ENCODE measurements at regions not wholly inside any gene's neighbourhood (a gene's known extent, or its start where the extent isn't known, plus 50 kb on each side); places are given as distances from the start of the nearest gene placed in this dataset.

- no peaks in the 10 kb centered on the region for H3K9me3 ChIP-seq
- no peaks in the 10 kb centered on the region for H3K27me3 ChIP-seq
- no peak for DNase-seq
- H3K4me1 ChIP-seq: no peaks in the 10 kb centered on the region
- no peak overlapping the region for H3K4me3 ChIP-seq
- H3K27ac ChIP-seq: no peak overlapping the region
- TF ChIP-seq, protein P1, sequence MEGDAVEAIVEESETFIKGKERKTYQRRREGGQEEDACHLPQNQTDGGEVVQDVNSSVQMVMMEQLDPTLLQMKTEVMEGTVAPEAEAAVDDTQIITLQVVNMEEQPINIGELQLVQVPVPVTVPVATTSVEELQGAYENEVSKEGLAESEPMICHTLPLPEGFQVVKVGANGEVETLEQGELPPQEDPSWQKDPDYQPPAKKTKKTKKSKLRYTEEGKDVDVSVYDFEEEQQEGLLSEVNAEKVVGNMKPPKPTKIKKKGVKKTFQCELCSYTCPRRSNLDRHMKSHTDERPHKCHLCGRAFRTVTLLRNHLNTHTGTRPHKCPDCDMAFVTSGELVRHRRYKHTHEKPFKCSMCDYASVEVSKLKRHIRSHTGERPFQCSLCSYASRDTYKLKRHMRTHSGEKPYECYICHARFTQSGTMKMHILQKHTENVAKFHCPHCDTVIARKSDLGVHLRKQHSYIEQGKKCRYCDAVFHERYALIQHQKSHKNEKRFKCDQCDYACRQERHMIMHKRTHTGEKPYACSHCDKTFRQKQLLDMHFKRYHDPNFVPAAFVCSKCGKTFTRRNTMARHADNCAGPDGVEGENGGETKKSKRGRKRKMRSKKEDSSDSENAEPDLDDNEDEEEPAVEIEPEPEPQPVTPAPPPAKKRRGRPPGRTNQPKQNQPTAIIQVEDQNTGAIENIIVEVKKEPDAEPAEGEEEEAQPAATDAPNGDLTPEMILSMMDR (IDR thresholded peaks at IDR 0.05): no peak
- TF ChIP-seq POLR2A (IDR thresholded peaks at IDR 0.05): no peak
- 72% methylated on average over 2 of the region's 2 CpGs for WGBS (ENCODE audit: insufficient coverage, low coverage, low lambda C conversion rate, missing lambda C conversion rate)
- no peak for ATAC-seq
- intact Hi-C loops (cut with DNase I): no loop called here
- H3K36me3 ChIP-seq: no peaks in the 10 kb centered on the region
Observed at GRCh38 chr4:37771771-37772170, 54.7 kb upstream of the PGM2 start.

GRCh38 chr4:37770016-37770415, 56.5 kb upstream of the PGM2 start:
- Histone ChIP-seq H3K27ac (no peak overlapping the region), H3K4me3 (no peak overlapping the region), H3K27me3 (no peaks in the 10 kb centered on the region), H3K4me1 (no peaks in the 10 kb centered on the region), H3K9me3 (no peaks in the 10 kb centered on the region), H3K36me3 (no peaks in the 10 kb centered on the region)
- ATAC-seq (no peak), DNase-seq (no peak)
- TF ChIP-seq POLR2A (IDR thresholded peaks at IDR 0.05): no peak
- TF ChIP-seq, protein P1 (IDR thresholded peaks at IDR 0.05): no peak
- intact Hi-C loops (cut with DNase I): no loop called here
- WGBS (ENCODE audit: insufficient coverage, low coverage, low lambda C conversion rate, missing lambda C conversion rate): 53% methylated on average over 2 of the region's 2 CpGs

GRCh38 chr4:37769391-37769989, 57.0 kb upstream of the PGM2 start:
- DNase-seq (no peak), ATAC-seq (no peak)
- no peak for TF ChIP-seq POLR2A (IDR thresholded peaks at IDR 0.05)
- TF ChIP-seq, protein P1 (IDR thresholded peaks at IDR 0.05): no peak
- Histone ChIP-seq H3K4me3 (no peak overlapping the region), H3K27me3 (no peaks in the 10 kb centered on the region), H3K9me3 (no peaks in the 10 kb centered on the region), H3K4me1 (no peaks in the 10 kb centered on the region), H3K27ac (no peak overlapping the region), H3K36me3 (no peaks in the 10 kb centered on the region)
- intact Hi-C loops (cut with DNase I): no loop called here
- 93% methylated on average over 4 of the region's 4 CpGs for WGBS (ENCODE audit: insufficient coverage, low coverage, low lambda C conversion rate, missing lambda C conversion rate)

- H3K27me3 ChIP-seq: no peaks in the 10 kb centered on the region
- ATAC-seq (peak; percentile 14 to 44 (median 40)), DNase-seq (peak in 2 of 3 donors; percentile 56 to 61)
- no peak overlapping the region for H3K4me3 ChIP-seq
- no peaks in the 10 kb centered on the region for H3K4me1 ChIP-seq
- WGBS (ENCODE audit: insufficient coverage, low coverage, low lambda C conversion rate, missing lambda C conversion rate): 38% methylated on average over 4 of the region's 5 CpGs
- TF ChIP-seq POLR2A (IDR thresholded peaks at IDR 0.05): no peak
- TF ChIP-seq, protein P1 (IDR thresholded peaks at IDR 0.05): no peak
- H3K9me3 ChIP-seq: no peaks in the 10 kb centered on the region
- no peak overlapping the region for H3K27ac ChIP-seq
- H3K36me3 ChIP-seq: no peaks in the 10 kb centered on the region
- intact Hi-C loops (cut with DNase I): no loop called here
Observed at GRCh38 chr4:37767546-37767945, 58.9 kb upstream of the PGM2 start.

- ATAC-seq (no peak), DNase-seq (no peak)
- Histone ChIP-seq H3K27ac (no peak overlapping the region), H3K27me3 (no peaks in the 10 kb centered on the region), H3K4me3 (no peak overlapping the region), H3K9me3 (no peaks in the 10 kb centered on the region), H3K36me3 (no peaks in the 10 kb centered on the region), H3K4me1 (no peaks in the 10 kb centered on the region)
- intact Hi-C loops (cut with DNase I): no loop called here
- no peak for TF ChIP-seq POLR2A (IDR thresholded peaks at IDR 0.05)
- TF ChIP-seq, protein P1 (IDR thresholded peaks at IDR 0.05): no peak
- WGBS (ENCODE audit: insufficient coverage, low coverage, low lambda C conversion rate, missing lambda C conversion rate): 80% methylated on average over 1 of the region's 2 CpGs
Observed at GRCh38 chr4:37767019-37767418, 59.5 kb upstream of the PGM2 start.
